ENCODE measurements at regions not wholly inside any gene's neighbourhood (a gene's known extent, or its start where the extent isn't known, plus 50 kb on each side); places are given as distances from the start of the nearest gene placed in this dataset.

GRCh38 chr9:90986161-90986560, 184.5 kb downstream of the SYK start:
- TF ChIP-seq, protein P1, sequence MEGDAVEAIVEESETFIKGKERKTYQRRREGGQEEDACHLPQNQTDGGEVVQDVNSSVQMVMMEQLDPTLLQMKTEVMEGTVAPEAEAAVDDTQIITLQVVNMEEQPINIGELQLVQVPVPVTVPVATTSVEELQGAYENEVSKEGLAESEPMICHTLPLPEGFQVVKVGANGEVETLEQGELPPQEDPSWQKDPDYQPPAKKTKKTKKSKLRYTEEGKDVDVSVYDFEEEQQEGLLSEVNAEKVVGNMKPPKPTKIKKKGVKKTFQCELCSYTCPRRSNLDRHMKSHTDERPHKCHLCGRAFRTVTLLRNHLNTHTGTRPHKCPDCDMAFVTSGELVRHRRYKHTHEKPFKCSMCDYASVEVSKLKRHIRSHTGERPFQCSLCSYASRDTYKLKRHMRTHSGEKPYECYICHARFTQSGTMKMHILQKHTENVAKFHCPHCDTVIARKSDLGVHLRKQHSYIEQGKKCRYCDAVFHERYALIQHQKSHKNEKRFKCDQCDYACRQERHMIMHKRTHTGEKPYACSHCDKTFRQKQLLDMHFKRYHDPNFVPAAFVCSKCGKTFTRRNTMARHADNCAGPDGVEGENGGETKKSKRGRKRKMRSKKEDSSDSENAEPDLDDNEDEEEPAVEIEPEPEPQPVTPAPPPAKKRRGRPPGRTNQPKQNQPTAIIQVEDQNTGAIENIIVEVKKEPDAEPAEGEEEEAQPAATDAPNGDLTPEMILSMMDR (IDR thresholded peaks at IDR 0.05; ENCODE audit: extremely low read depth, insufficient read depth, missing control alignments): no peak
- in situ Hi-C loops (cut with MboI; ENCODE audit: low pct_unique_long_range_greater_than_20kb, low sequenced_read_pairs, unreplicated experiment): no loop called here
- no peak for DNase-seq (ENCODE audit: low spot score)

- in situ Hi-C loops (cut with MboI; ENCODE audit: low pct_unique_long_range_greater_than_20kb, low sequenced_read_pairs, unreplicated experiment): no loop called here
- no peak for DNase-seq (ENCODE audit: low spot score)
- TF ChIP-seq, protein P1 (IDR thresholded peaks at IDR 0.05; ENCODE audit: extremely low read depth, insufficient read depth, missing control alignments): no peak
Measured at GRCh38 chr9:90987566-90987965, 185.9 kb downstream of the SYK start.

GRCh38 chr9:90988318-90988717, 186.7 kb downstream of the SYK start:
- TF ChIP-seq, protein P1 (IDR thresholded peaks at IDR 0.05; ENCODE audit: extremely low read depth, insufficient read depth, missing control alignments): no peak
- in situ Hi-C loops (cut with MboI; ENCODE audit: low pct_unique_long_range_greater_than_20kb, low sequenced_read_pairs, unreplicated experiment): no loop called here

DNA sequence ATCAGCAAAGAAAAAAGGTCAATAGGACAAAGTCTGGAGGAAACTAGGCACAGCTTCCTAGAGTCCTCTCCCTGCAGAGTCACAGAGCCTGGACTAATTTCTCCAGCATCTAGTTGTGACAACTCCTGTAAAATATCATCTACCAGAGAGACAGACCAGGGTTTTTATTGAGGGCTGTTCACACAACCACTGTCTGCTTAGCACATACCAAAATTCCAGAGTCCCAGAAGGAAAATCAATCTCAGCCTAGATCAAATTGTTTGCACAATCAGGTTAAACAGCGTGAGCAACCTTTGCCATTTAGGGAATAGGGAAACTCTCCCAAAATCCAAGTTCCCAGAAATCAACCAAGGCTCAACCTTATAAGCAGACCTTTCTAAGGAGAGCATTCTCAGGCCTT, 190.3 kb downstream of the SYK start:
- in situ Hi-C loops (cut with MboI; ENCODE audit: low pct_unique_long_range_greater_than_20kb, low sequenced_read_pairs, unreplicated experiment): no loop called here
- TF ChIP-seq, protein P1 (IDR thresholded peaks at IDR 0.05; ENCODE audit: extremely low read depth, insufficient read depth, missing control alignments): no peak
- DNase-seq (ENCODE audit: low spot score): no peak

More at GRCh38 chr9:90988318-90988717, 186.7 kb downstream of the SYK start:
- DNase-seq (ENCODE audit: low spot score): no peak

DNA sequence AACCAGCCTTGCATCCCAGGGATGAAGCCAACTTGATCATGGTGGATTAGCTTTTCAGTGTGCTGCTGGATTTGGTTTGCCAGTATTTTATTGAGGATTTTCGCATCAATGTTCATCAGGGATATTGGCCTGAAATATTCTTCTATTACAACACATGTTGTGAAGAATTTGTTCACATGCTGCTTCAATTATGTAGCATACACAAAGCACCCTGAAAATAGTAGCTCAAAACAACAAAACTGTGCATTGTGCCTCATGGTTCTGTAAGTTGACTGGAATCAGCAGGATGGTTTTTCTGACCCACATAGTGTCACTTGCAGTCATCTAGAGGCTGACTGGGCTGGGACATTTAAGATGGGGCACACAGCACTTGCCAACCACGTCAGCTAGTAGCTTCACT, 193.9 kb downstream of the SYK start:
- no peak for DNase-seq (ENCODE audit: low spot score)
- TF ChIP-seq, protein P1 (IDR thresholded peaks at IDR 0.05; ENCODE audit: extremely low read depth, insufficient read depth, missing control alignments): no peak
- in situ Hi-C loops (cut with MboI; ENCODE audit: low pct_unique_long_range_greater_than_20kb, low sequenced_read_pairs, unreplicated experiment): no loop called here

DNA sequence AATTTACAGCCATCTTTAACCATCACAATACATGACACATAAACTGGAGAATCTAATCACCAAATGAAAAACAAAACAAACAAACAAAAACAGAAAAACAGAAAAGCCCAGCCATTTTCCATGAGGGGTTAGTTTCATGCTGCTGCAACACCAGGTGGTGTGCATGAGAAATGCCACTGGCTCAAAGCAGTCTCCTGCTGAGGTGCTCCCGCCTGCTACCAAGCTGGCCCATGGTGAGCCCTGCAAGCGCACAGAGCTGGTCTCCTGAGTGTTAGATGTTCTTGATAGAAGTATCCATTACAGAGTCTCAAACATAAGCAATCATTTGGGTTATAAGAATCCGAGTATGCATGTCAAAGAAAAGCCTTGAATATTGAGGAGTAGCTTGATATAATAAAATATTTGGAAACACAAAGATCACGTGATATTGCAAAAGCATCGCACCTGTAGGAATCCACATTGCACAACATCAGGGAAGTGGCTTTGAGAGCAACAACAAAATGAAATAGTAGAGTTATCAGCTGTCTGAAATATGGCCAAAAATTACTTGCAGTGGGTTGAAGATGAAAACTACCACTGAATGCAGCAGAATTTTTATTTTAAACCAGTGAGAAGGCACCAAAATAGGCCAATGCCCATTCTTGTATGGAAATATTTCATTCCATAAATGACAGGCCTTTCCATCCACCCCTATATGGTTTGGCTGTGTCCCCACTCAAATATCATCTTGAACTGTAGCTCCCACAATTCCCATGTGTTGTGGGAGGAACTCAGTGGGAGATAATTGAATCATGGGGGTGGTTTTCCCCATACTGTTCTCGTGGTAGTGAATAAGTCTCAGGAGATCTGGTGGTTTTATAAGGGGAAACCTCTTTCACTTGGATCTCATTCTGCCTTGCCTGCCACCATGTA, 194.8 kb downstream of the SYK start:
- TF ChIP-seq, protein P1 (IDR thresholded peaks at IDR 0.05; ENCODE audit: extremely low read depth, insufficient read depth, missing control alignments): no peak
- DNase-seq (ENCODE audit: low spot score): no peak
- in situ Hi-C loops (cut with MboI; ENCODE audit: low pct_unique_long_range_greater_than_20kb, low sequenced_read_pairs, unreplicated experiment): no loop called here
